ENCODE measurements at regions not wholly inside any gene's neighbourhood (a gene's known extent, or its start where the extent isn't known, plus 50 kb on each side); places are given as distances from the start of the nearest gene placed in this dataset.

DNA sequence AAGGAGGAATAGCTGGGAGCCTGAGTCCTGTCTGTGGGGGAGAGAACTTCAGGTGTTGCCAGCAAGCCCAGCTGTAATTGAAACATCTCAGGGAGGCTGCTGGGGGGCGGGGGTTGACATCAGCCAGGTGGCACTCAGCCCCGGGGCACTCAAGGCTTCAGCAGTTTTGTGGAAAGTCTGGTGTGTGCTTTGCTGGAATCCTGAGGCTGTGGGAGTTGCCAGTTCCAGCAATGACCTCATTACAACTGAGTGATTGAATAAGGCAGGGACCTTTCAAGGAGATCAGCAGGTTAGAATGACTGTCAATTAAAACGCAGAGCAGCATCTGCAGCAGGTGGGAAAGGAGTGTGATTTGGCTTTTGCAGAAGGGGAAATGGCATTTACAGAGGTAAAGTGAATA is 75.7 kb downstream of the FAM43A start:
- TF ChIP-seq, protein P1, sequence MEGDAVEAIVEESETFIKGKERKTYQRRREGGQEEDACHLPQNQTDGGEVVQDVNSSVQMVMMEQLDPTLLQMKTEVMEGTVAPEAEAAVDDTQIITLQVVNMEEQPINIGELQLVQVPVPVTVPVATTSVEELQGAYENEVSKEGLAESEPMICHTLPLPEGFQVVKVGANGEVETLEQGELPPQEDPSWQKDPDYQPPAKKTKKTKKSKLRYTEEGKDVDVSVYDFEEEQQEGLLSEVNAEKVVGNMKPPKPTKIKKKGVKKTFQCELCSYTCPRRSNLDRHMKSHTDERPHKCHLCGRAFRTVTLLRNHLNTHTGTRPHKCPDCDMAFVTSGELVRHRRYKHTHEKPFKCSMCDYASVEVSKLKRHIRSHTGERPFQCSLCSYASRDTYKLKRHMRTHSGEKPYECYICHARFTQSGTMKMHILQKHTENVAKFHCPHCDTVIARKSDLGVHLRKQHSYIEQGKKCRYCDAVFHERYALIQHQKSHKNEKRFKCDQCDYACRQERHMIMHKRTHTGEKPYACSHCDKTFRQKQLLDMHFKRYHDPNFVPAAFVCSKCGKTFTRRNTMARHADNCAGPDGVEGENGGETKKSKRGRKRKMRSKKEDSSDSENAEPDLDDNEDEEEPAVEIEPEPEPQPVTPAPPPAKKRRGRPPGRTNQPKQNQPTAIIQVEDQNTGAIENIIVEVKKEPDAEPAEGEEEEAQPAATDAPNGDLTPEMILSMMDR (IDR thresholded peaks at IDR 0.05), result no peak
- Histone ChIP-seq H3K4me3 (no peak overlapping the region), H3K9me3 (no peaks in the 10 kb centered on the region), H3K27ac (no peak overlapping the region), H3K36me3 (no peaks in the 10 kb centered on the region), H3K4me1 (peaks cover 11% of the 10 kb centered on the region), H3K27me3 (no peaks in the 10 kb centered on the region)
- ATAC-seq, result peak; percentile 61
- DNase-seq, result no peak
- intact Hi-C loops (cut with DNase I), result no loop called here

DNA sequence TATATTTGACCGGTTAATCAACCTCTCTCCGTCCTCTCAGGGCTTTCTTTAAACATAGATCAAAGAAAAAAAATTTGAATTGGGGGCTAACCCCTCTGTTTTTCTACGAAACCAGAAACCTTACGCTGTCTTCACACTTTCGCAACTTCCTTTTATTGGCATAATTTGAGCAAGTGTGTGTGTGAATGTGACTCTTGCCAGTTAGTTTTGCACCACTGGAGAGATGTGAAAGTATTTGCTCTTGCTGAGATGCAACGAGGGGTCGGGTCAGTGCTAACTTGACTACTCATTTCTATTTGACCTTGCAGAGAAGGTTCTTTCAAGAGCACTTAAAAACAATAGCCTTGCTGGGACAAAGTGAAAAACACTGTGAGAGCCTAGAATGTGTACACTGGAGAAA is 81.2 kb downstream of the FAM43A start:
- TF ChIP-seq, protein P1 (IDR thresholded peaks at IDR 0.05), result no peak
- Histone ChIP-seq H3K36me3 (no peaks in the 10 kb centered on the region), H3K9me3 (no peaks in the 10 kb centered on the region), H3K27ac (no peak overlapping the region), H3K4me3 (no peak overlapping the region), H3K4me1 (peaks cover 10% of the 10 kb centered on the region), H3K27me3 (no peaks in the 10 kb centered on the region)
- no peak for ATAC-seq
- intact Hi-C loops (cut with DNase I), result no loop called here
- DNase-seq, result no peak

DNA sequence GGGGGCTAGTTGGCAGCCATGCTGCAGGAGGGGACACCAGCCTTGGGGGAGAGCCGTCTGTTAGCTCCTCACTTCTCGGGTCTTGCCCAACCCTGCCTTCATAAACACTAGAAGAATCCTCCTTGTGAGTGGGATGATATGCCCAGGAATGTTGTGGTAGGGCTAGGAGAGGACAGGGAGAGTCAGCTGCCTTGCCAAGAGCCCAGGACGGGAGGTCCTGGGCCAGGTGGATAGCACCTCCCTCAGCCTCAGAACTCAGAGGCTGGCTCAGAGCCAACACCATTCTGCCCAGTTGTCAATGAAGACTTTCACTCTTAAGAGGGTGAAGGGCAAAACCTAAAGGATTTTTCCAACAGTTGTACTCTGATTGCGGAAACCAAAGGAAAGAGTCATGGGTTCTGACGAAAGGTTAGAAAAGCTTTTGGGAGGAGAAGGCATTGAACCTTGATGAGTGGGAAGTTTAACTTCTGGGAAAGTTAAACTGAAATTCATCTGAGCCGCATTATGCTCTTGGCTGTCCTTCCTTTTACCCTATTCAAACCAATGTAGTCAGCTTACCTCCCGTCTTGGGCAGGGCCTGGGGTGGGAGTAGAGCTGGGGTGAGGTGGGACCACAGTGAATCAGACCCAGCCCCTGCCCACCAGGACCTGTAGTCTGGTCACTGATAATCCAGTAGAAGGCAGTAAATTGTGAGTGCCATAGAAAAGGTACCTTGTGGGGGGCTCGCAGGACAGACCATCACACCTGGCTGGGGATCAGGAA is 81.9 kb downstream of the FAM43A start:
- Histone ChIP-seq H3K27ac (no peak overlapping the region), H3K4me1 (peaks cover 10% of the 10 kb centered on the region), H3K36me3 (no peaks in the 10 kb centered on the region), H3K9me3 (no peaks in the 10 kb centered on the region), H3K4me3 (no peak overlapping the region), H3K27me3 (no peaks in the 10 kb centered on the region)
- intact Hi-C loops (cut with DNase I), result no loop called here
- TF ChIP-seq, protein P1 (IDR thresholded peaks at IDR 0.05), result no peak
- DNase-seq, result no peak
- no peak for ATAC-seq

DNA sequence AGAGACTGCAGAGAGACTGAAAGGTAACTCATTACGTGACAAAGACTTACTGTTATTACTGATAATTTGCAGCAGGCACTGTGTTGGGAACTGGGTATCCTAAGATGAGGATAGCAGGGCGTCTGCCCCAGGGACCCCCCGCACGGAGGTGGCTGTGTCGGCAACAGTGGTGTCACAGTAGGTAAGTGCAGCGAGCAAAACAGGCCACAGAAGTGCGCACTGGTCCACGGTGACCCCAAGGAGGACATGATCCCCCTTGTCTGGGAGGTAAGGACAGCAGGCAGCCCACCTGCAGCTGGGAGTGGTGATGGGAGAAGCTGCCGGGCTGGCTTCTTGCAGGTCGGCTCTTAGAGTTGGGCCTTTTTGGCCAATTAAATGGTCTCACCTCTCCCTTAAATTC is 82.9 kb downstream of the FAM43A start:
- TF ChIP-seq, protein P1 (IDR thresholded peaks at IDR 0.05), result no peak
- Histone ChIP-seq H3K4me1 (peaks cover 19% of the 10 kb centered on the region), H3K36me3 (no peaks in the 10 kb centered on the region), H3K9me3 (no peaks in the 10 kb centered on the region), H3K27me3 (no peaks in the 10 kb centered on the region), H3K4me3 (no peak overlapping the region), H3K27ac (no peak overlapping the region)
- intact Hi-C loops (cut with DNase I), result no loop called here
- no peak for DNase-seq
- no peak for ATAC-seq

DNA sequence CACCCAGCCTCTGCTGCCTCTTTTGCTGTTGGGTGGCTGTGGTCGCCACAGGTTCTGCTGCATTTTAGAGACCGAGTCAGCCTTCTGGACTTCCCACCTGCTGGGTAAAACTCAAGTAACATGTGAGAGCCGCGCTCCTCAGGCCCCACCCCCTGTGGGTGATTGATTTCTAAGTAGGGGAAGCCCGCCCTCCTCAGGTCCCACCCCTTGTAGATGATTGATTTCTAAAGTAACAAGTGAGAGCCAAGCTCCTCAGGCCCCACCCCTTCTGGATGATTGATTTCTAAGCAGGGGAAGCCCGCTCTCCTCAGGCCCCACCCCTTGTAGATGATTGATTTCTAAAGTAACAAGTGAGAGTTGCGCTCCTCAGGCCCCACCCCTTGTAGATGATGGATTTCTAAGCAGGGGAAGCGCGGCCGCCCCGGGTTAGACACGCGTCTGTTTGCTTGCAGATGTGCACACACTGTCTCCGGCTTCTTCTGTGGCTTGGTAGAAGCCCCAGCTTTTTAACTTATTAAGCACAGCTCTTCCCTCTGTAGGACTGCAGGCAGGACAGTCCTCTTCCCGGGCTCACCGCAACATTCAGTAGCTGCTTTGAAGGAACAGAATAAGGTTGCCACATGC is 83.4 kb downstream of the FAM43A start:
- peak; percentile 97 for ATAC-seq
- no peaks in the 10 kb centered on the region for H3K9me3 ChIP-seq
- TF ChIP-seq, protein P1 (IDR thresholded peaks at IDR 0.05), result no peak
- H3K27me3 ChIP-seq, result no peaks in the 10 kb centered on the region
- intact Hi-C loops (cut with DNase I), result no loop called here
- peak; percentile 86 for DNase-seq
- H3K4me3 ChIP-seq, result peak overlapping the region; percentile 43
- peaks cover 23% of the 10 kb centered on the region for H3K4me1 ChIP-seq
- no peak overlapping the region for H3K27ac ChIP-seq
- no peaks in the 10 kb centered on the region for H3K36me3 ChIP-seq
